Neuronal stem cell (in vitro differentiated cells): ENCODE measurements at regions not wholly inside any gene's neighbourhood (a gene's known extent, or its start where the extent isn't known, plus 50 kb on each side); places are given as distances from the start of the nearest gene placed in this dataset.

Experiments
- DNase-seq: peaks from one replicate; pipeline ENCODE4 v3.0.0-alpha.2; 2013; ENCODE audit warnings: low spot score
- H2AFZ ChIP-seq: one replicate; pipeline ENCODE4 v1.6.1; 2013; ENCODE audit warnings: mild to moderate bottlenecking, low read length, inconsistent platforms
- H2AK5ac ChIP-seq: 2 replicates; pipeline ENCODE4 v1.6.1; 2013; ENCODE audit warnings: low read depth, mild to moderate bottlenecking, inconsistent platforms, low read length, moderate library complexity, mixed read lengths
- H2BK120ac ChIP-seq: 2 replicates; pipeline ENCODE4 v1.6.1; 2013; ENCODE audit warnings: low read depth, mild to moderate bottlenecking, inconsistent platforms, low read length, moderate library complexity, mixed read lengths
- H2BK12ac ChIP-seq: one replicate; pipeline ENCODE4 v1.6.1; 2013; ENCODE audit warnings: low read length, inconsistent platforms
- H2BK15ac ChIP-seq: 2 replicates; pipeline ENCODE4 v1.6.1; 2013; ENCODE audit warnings: mild to moderate bottlenecking, low read length, inconsistent platforms, mixed read lengths
- H2BK5ac ChIP-seq: one replicate; pipeline ENCODE4 v1.6.1; 2013; ENCODE audit warnings: inconsistent platforms, mild to moderate bottlenecking, low read length, moderate library complexity
- H3K14ac ChIP-seq: one replicate; pipeline ENCODE4 v1.6.1; 2013; ENCODE audit warnings: low read length, inconsistent platforms
- H3K18ac ChIP-seq: 2 replicates; pipeline ENCODE4 v1.6.1; 2013; ENCODE audit warnings: low read length, inconsistent platforms
- H3K23ac ChIP-seq: 2 replicates; pipeline ENCODE4 v1.6.1; 2013; ENCODE audit warnings: low read depth, mild to moderate bottlenecking, mixed read lengths, low read length, inconsistent platforms; ENCODE audit not compliant: poor library complexity
- H3K27ac ChIP-seq: replicated peaks from 3 replicates; pipeline ENCODE4 v1.5.1; 2013; ENCODE audit warnings: low read length, inconsistent platforms
- H3K27me3 ChIP-seq, 3 experiments: 2 replicates each; pipeline ENCODE4 v1.6.1; 2013; ENCODE audit warnings: low read length in 3 of 3, mild to moderate bottlenecking in 2 of 3, inconsistent platforms in 1 of 3, low read depth in 1 of 3, mixed read lengths in 1 of 3, moderate library complexity in 1 of 3; ENCODE audit not compliant: control insufficient read depth in 3 of 3, insufficient read depth in 3 of 3
- H3K36me3 ChIP-seq, 2 donors: replicated peaks in 1 of 2; 2 replicates each; pipeline ENCODE4 v1.6.1; 2013; ENCODE audit warnings: low read length in 2 of 2; ENCODE audit not compliant: control insufficient read depth in 2 of 2, insufficient read depth in 2 of 2
- H3K4ac ChIP-seq: 2 replicates; pipeline ENCODE4 v1.6.1; 2013; ENCODE audit warnings: inconsistent platforms, mild to moderate bottlenecking, low read length, moderate library complexity
- H3K4me1 ChIP-seq, 2 donors: 1 replicate in 1 of 2; 2 replicates in 1 of 2; pipeline ENCODE4 v1.6.1; 2013; ENCODE audit warnings: low read length in 2 of 2, low read depth in 1 of 2; ENCODE audit not compliant: control insufficient read depth in 2 of 2, insufficient read depth in 1 of 2
- H3K4me2 ChIP-seq: one replicate; pipeline ENCODE4 v1.6.1; 2013; ENCODE audit warnings: mild to moderate bottlenecking, low read length, inconsistent platforms; ENCODE audit not compliant: insufficient read depth, poor library complexity, severe bottlenecking
- H3K4me3 ChIP-seq, 2 donors: 2 replicates each; pipeline ENCODE4 v1.5.1; 2013; ENCODE audit warnings: low read length in 2 of 2, mild to moderate bottlenecking in 2 of 2, inconsistent platforms in 1 of 2, moderate library complexity in 1 of 2
- H3K79me1 ChIP-seq: one replicate; pipeline ENCODE4 v1.6.1; 2013; ENCODE audit warnings: low read depth, mild to moderate bottlenecking, inconsistent platforms, low read length, moderate library complexity
- H3K9ac ChIP-seq: one replicate; pipeline ENCODE4 v1.6.1; 2013; ENCODE audit warnings: mild to moderate bottlenecking, low read depth, low read length, inconsistent platforms; ENCODE audit not compliant: poor library complexity
- H3K9me3 ChIP-seq, 2 donors: replicated peaks in 1 of 2; 2 replicates each; pipeline versions ENCODE3 to v1.6.1; 2013; ENCODE audit warnings: low read length in 2 of 2, mild to moderate bottlenecking in 2 of 2, inconsistent platforms in 1 of 2, low read depth in 1 of 2, mixed read lengths in 1 of 2, moderate library complexity in 1 of 2; ENCODE audit not compliant: control insufficient read depth in 2 of 2, insufficient read depth in 1 of 2
- H4K8ac ChIP-seq: one replicate; pipeline ENCODE4 v1.6.1; 2013; ENCODE audit warnings: low read depth, mild to moderate bottlenecking, inconsistent platforms, low read length, moderate library complexity
- H4K91ac ChIP-seq: one replicate; pipeline ENCODE4 v1.6.1; 2013; ENCODE audit warnings: low read length, low read depth, mild to moderate bottlenecking, inconsistent platforms; ENCODE audit not compliant: poor library complexity
- WGBS, 2 donors: extraction: QIAGEN DNeasy Blood & Tissue Kit; methylation state at CpG; one replicate each; pipeline ENCODE4 v1.1.7; 2013; ENCODE audit warnings: missing lambda C conversion rate in 2 of 2, mixed read lengths in 1 of 2; ENCODE audit not compliant: insufficient read length in 2 of 2, insufficient replicate concordance in 1 of 2; ENCODE audit errors: extremely low coverage in 2 of 2; 5-methylcytosine and 5-hydroxymethylcytosine counted together

- no peak overlapping the region for H3K4me2 ChIP-seq
- no peak overlapping the region for H3K23ac ChIP-seq
- no peak overlapping the region for H3K14ac ChIP-seq
- DNase-seq: no peak
- no peak overlapping the region for H4K91ac ChIP-seq
- no peak overlapping the region for H3K9ac ChIP-seq
- H2BK15ac ChIP-seq: no peak overlapping the region
- peak overlapping the region; percentile 60 for H3K18ac ChIP-seq
- H3K27me3 ChIP-seq: peaks cover 0 to 14% (median 2%) of the 10 kb centered on the region in 3 experiments
- H3K4me3 ChIP-seq: no peak overlapping the region
- H2BK120ac ChIP-seq: no peak overlapping the region
- no peak overlapping the region for H2AFZ ChIP-seq
- H2BK5ac ChIP-seq: no peak overlapping the region
- no peak overlapping the region for H4K8ac ChIP-seq
- H2AK5ac ChIP-seq: no peak overlapping the region
- no CpG with 5 or more reads among the region's 3 CpGs for WGBS, 2 donors
- no peak overlapping the region for H2BK12ac ChIP-seq
- H3K9me3 ChIP-seq: no peaks in the 10 kb centered on the region
- H3K79me1 ChIP-seq: no peaks in the 10 kb centered on the region
- no peak overlapping the region for H3K4ac ChIP-seq
- no peak overlapping the region for H3K27ac ChIP-seq
- H3K36me3 ChIP-seq: no peaks in the 10 kb centered on the region
- peaks cover 5 to 8% of the 10 kb centered on the region in 2 donors for H3K4me1 ChIP-seq
These were observed 84.4 kb upstream of the HSPA9 start for GRCh38 chr5:138659561-138659960.

- H3K4ac ChIP-seq: no peak overlapping the region
- no CpG with 5 or more reads among the region's 3 CpGs for WGBS, 2 donors
- peaks cover 3 to 6% of the 10 kb centered on the region in 2 donors for H3K4me1 ChIP-seq
- no peak overlapping the region for H4K8ac ChIP-seq
- no peak overlapping the region for H2BK15ac ChIP-seq
- H3K18ac ChIP-seq: peak overlapping the region; percentile 30
- H3K4me2 ChIP-seq: no peak overlapping the region
- no peaks in the 10 kb centered on the region for H3K9me3 ChIP-seq
- H3K27me3 ChIP-seq: peaks cover 0 to 14% (median 2%) of the 10 kb centered on the region in 3 experiments
- no peak overlapping the region for H4K91ac ChIP-seq
- H2BK120ac ChIP-seq: no peak overlapping the region
- no peak overlapping the region for H3K27ac ChIP-seq
- no peak overlapping the region for H3K9ac ChIP-seq
- no peaks in the 10 kb centered on the region for H3K79me1 ChIP-seq
- H3K36me3 ChIP-seq: no peaks in the 10 kb centered on the region
- no peak overlapping the region for H3K14ac ChIP-seq
- H3K4me3 ChIP-seq: no peak overlapping the region
- no peak overlapping the region for H2AFZ ChIP-seq
- H2AK5ac ChIP-seq: no peak overlapping the region
- no peak for DNase-seq
- H2BK5ac ChIP-seq: no peak overlapping the region
- no peak overlapping the region for H2BK12ac ChIP-seq
- H3K23ac ChIP-seq: no peak overlapping the region
These were observed 83.9 kb upstream of the HSPA9 start for GRCh38 chr5:138659121-138659520.

GRCh38 chr5:138658676-138659075 is 83.5 kb upstream of the HSPA9 start:
- DNase-seq: no peak
- Histone ChIP-seq H2BK15ac (no peak overlapping the region), H3K4me3 (no peak overlapping the region), H2BK120ac (no peak overlapping the region), H4K91ac (no peak overlapping the region), H3K4me2 (no peak overlapping the region), H2AK5ac (no peak overlapping the region), H3K27ac (no peak overlapping the region), H3K9me3 (no peaks in the 10 kb centered on the region), H4K8ac (no peak overlapping the region), H3K14ac (no peak overlapping the region), H3K4me1 (peaks cover 7 to 8% of the 10 kb centered on the region in 2 donors), H3K23ac (no peak overlapping the region), H3K9ac (peak overlapping the region; percentile 51), H3K27me3 (peaks cover 0 to 14% (median 2%) of the 10 kb centered on the region in 3 experiments), H2BK5ac (no peak overlapping the region), H3K18ac (no peak overlapping the region), H3K4ac (no peak overlapping the region), H2AFZ (no peak overlapping the region), H3K79me1 (no peaks in the 10 kb centered on the region), H3K36me3 (no peaks in the 10 kb centered on the region), H2BK12ac (no peak overlapping the region)
- no CpG with 5 or more reads among the region's 6 CpGs for WGBS, 2 donors

- Histone ChIP-seq H3K9me3 (no peaks in the 10 kb centered on the region), H3K9ac (no peak overlapping the region), H4K91ac (no peak overlapping the region), H4K8ac (no peak overlapping the region), H3K23ac (no peak overlapping the region), H2BK120ac (no peak overlapping the region), H3K79me1 (no peaks in the 10 kb centered on the region), H3K27me3 (peaks cover 0 to 14% (median 2%) of the 10 kb centered on the region in 3 experiments), H3K14ac (no peak overlapping the region), H3K18ac (no peak overlapping the region), H2AK5ac (no peak overlapping the region), H2BK12ac (no peak overlapping the region), H3K27ac (no peak overlapping the region), H2BK5ac (no peak overlapping the region), H3K36me3 (no peaks in the 10 kb centered on the region), H2AFZ (no peak overlapping the region), H3K4ac (no peak overlapping the region), H3K4me3 (no peak overlapping the region), H3K4me2 (no peak overlapping the region), H2BK15ac (no peak overlapping the region), H3K4me1 (peaks cover 7 to 8% of the 10 kb centered on the region in 2 donors)
- no CpG with 5 or more reads among the region's 4 CpGs for WGBS, 2 donors
- DNase-seq: no peak
These were observed 82.2 kb upstream of the HSPA9 start for GRCh38 chr5:138657360-138657759.
